Liver (tissue), 8 donors: ENCODE measurements at regions not wholly inside any gene's neighbourhood (a gene's known extent, or its start where the extent isn't known, plus 50 kb on each side); places are given as distances from the start of the nearest gene placed in this dataset.

Experiments
- DNase-seq: peaks from one replicate; pipeline ENCODE4 v3.0.0-alpha.2; 2017; ENCODE audit warnings: low spot score
- H3K27ac ChIP-seq, 2 donors: one replicate each; pipeline ENCODE4 v1.7.0; 2013; ENCODE audit warnings: inconsistent platforms in 2 of 2, low read length in 2 of 2, control low read depth in 1 of 2, low read depth in 1 of 2, mild to moderate bottlenecking in 1 of 2
- H3K27me3 ChIP-seq, 4 donors: one replicate each; pipeline versions ENCODE4 v1.6.1 to v1.7.0; 2013; ENCODE audit warnings: low read length in 3 of 4, inconsistent platforms in 1 of 4, mild to moderate bottlenecking in 1 of 4, moderate library complexity in 1 of 4; ENCODE audit not compliant: control insufficient read depth in 4 of 4, insufficient read depth in 4 of 4
- H3K36me3 ChIP-seq, 4 donors: one replicate each; pipeline versions ENCODE4 v1.6.1 to v1.7.0; 2013; ENCODE audit warnings: low read length in 3 of 4, mild to moderate bottlenecking in 3 of 4, low read depth in 1 of 4, moderate library complexity in 1 of 4; ENCODE audit not compliant: control insufficient read depth in 4 of 4, insufficient read depth in 3 of 4
- H3K4me1 ChIP-seq, 4 donors: one replicate each; pipeline versions ENCODE4 v1.6.1 to v1.7.0; 2013; ENCODE audit warnings: low read length in 3 of 4, mild to moderate bottlenecking in 3 of 4, moderate library complexity in 1 of 4; ENCODE audit not compliant: control insufficient read depth in 4 of 4, insufficient read depth in 4 of 4
- H3K4me3 ChIP-seq, 3 donors: one replicate each; pipeline versions ENCODE4 v1.6.1 to v1.7.0; 2013; ENCODE audit warnings: low read length in 3 of 3, control low read depth in 1 of 3, low read depth in 1 of 3, mild to moderate bottlenecking in 1 of 3
- H3K9ac ChIP-seq, 2 donors: one replicate each; pipeline ENCODE4 v1.7.0; 2013; ENCODE audit warnings: low read length in 2 of 2, mild to moderate bottlenecking in 2 of 2, moderate library complexity in 2 of 2, control low read depth in 1 of 2, low read depth in 1 of 2
- H3K9me3 ChIP-seq, 4 donors: one replicate each; pipeline versions ENCODE4 v1.6.1 to v1.7.0; 2013; ENCODE audit warnings: low read length in 3 of 4; ENCODE audit not compliant: control insufficient read depth in 4 of 4
- ATF3 ChIP-seq: IDR thresholded peaks from 2 replicates; pipeline ENCODE4 v1.6.1; 2016; ENCODE audit warnings: antibody characterized with exemption
- CTCF ChIP-seq: fragments of 150-350 bp; IDR thresholded peaks from 2 replicates; pipeline ENCODE4 v1.5.1; 2017; ENCODE audit warnings: improper control_type of control experiment, low read depth, low read length; ENCODE audit not compliant: missing input control
- EGR1 ChIP-seq, 2 donors: IDR thresholded peaks; 2 replicates each; pipeline ENCODE4 v1.6.1; 2016 to 2018; ENCODE audit warnings: antibody characterized with exemption in 2 of 2, low read depth in 2 of 2
- FOXA1 ChIP-seq: IDR thresholded peaks from 2 replicates; pipeline ENCODE4 v1.6.1; 2016; ENCODE audit warnings: antibody characterized with exemption
- FOXA2 ChIP-seq: IDR thresholded peaks from 2 replicates; pipeline ENCODE4 v1.6.1; 2016; ENCODE audit warnings: antibody characterized with exemption
- GABPA ChIP-seq, 2 donors: IDR thresholded peaks in 1 of 2; conservative IDR thresholded peaks in 1 of 2; 2 replicates each; pipeline ENCODE4 v1.6.1; 2016; ENCODE audit warnings: antibody characterized with exemption in 2 of 2, mild to moderate bottlenecking in 1 of 2, moderate library complexity in 1 of 2
- HNF4A ChIP-seq, 2 donors: conservative IDR thresholded peaks; 2 replicates each; pipeline ENCODE4 v1.6.1; 2016; ENCODE audit warnings: antibody characterized with exemption in 2 of 2, mild to moderate bottlenecking in 2 of 2
- HNF4G ChIP-seq: IDR thresholded peaks from 2 replicates; pipeline ENCODE4 v1.6.1; 2016; ENCODE audit warnings: antibody characterized with exemption
- JUND ChIP-seq, 2 donors: IDR thresholded peaks; 2 replicates each; pipeline ENCODE4 v1.6.1; 2016; ENCODE audit warnings: antibody characterized with exemption in 2 of 2
- MAX ChIP-seq: IDR thresholded peaks from 2 replicates; pipeline ENCODE4 v1.6.1; 2016; ENCODE audit warnings: antibody characterized with exemption
- NR2F2 ChIP-seq: IDR thresholded peaks from 2 replicates; pipeline ENCODE4 v1.6.1; 2016; ENCODE audit warnings: antibody characterized with exemption
- RAD21 ChIP-seq, 2 donors: IDR thresholded peaks; 2 replicates each; pipeline ENCODE4 v1.6.1; 2016; ENCODE audit warnings: antibody characterized with exemption in 2 of 2, mild to moderate bottlenecking in 2 of 2
- RXRA ChIP-seq, 2 donors: IDR thresholded peaks; 2 replicates each; pipeline ENCODE4 v1.6.1; 2017 to 2018; ENCODE audit warnings: antibody characterized with exemption in 2 of 2, mild to moderate bottlenecking in 1 of 2
- SP1 ChIP-seq: IDR thresholded peaks from 2 replicates; pipeline ENCODE4 v1.6.1; 2018; ENCODE audit warnings: antibody characterized with exemption, mild to moderate bottlenecking
- TAF1 ChIP-seq: conservative IDR thresholded peaks from 2 replicates; pipeline ENCODE4 v1.6.1; 2016; ENCODE audit warnings: antibody characterized with exemption, mild to moderate bottlenecking
- ZBTB33 ChIP-seq: IDR thresholded peaks from 2 replicates; pipeline ENCODE4 v1.6.1; 2016; ENCODE audit warnings: antibody characterized with exemption
- WGBS: extraction: QIAGEN DNeasy Blood & Tissue Kit; methylation state at CpG from one replicate; pipeline ENCODE4 v1.1.7; 2013; 5-methylcytosine and 5-hydroxymethylcytosine counted together
- donor health status: healthy.
- donor health status: healthy.
- donor health status: healthy.
- donor health status: healthy.
- donor health status: healthy.

GRCh38 chr5:153257381-153257780 is 233.1 kb upstream of the GRIA1 start:
- no peak overlapping the region for H3K4me3 ChIP-seq

GRCh38 chr5:153258469-153258868 is 232.0 kb upstream of the GRIA1 start:
- Histone ChIP-seq H3K9me3 (peaks cover 0 to 2% (median 0%) of the 10 kb centered on the region in 4 donors), H3K9ac (no peak overlapping the region), H3K4me1 (no peaks in the 10 kb centered on the region), H3K4me3 (no peak overlapping the region), H3K27ac (no peak overlapping the region), H3K27me3 (peaks cover 0 to 3% (median 0%) of the 10 kb centered on the region in 4 donors), H3K36me3 (no peaks in the 10 kb centered on the region)
- TF ChIP-seq FOXA1 (no peak), HNF4A (conservative IDR thresholded peaks at IDR 0.05) (no peak), GABPA (IDR thresholded peaks at IDR 0.05 in 1 of 2, conservative IDR thresholded peaks at IDR 0.05 in 1 of 2) (no peak), HNF4G (no peak), CTCF (no peak), EGR1 (IDR thresholded peaks at IDR 0.05; ENCODE audit: low read depth in 2 of 2) (no peak), SP1 (no peak)
- whole genome bisulfite sequencing = 72% methylated on average over 3 of the region's 3 CpGs
- no peak for DNase-seq

More at GRCh38 chr5:153257381-153257780, 233.1 kb upstream of the GRIA1 start:
- no peaks in the 10 kb centered on the region for H3K4me1 ChIP-seq
- H3K36me3 ChIP-seq = no peaks in the 10 kb centered on the region
- TF ChIP-seq SP1 (no peak), ZBTB33 (no peak), TAF1 (no peak), GABPA (IDR thresholded peaks at IDR 0.05 in 1 of 2, conservative IDR thresholded peaks at IDR 0.05 in 1 of 2) (no peak), EGR1 (IDR thresholded peaks at IDR 0.05; ENCODE audit: low read depth in 2 of 2) (no peak), ATF3 (no peak), HNF4A (conservative IDR thresholded peaks at IDR 0.05) (no peak), HNF4G (no peak), NR2F2 (no peak), JUND (IDR thresholded peaks at IDR 0.05) (no peak), MAX (no peak), FOXA2 (no peak), FOXA1 (no peak), RAD21 (IDR thresholded peaks at IDR 0.05) (no peak), RXRA (IDR thresholded peaks at IDR 0.05) (no peak)
- H3K27me3 ChIP-seq = peaks cover 0 to 3% (median 0%) of the 10 kb centered on the region in 4 donors
- no peak overlapping the region for H3K9ac ChIP-seq
- H3K27ac ChIP-seq = no peak overlapping the region
- H3K9me3 ChIP-seq = peaks cover 0 to 2% (median 0%) of the 10 kb centered on the region in 4 donors
- DNase-seq = no peak
